Fibroblast of the aortic adventitia (primary cell): ENCODE measurements at regions not wholly inside any gene's neighbourhood (a gene's known extent, or its start where the extent isn't known, plus 50 kb on each side); places are given as distances from the start of the nearest gene placed in this dataset.

Source experiments
- DNase-seq: peaks from one replicate; pipeline ENCODE4 v3.0.0-alpha.2; 2010; ENCODE audit warnings: low read depth
- H3K4me3 ChIP-seq: 2 replicates; pipeline ENCODE4 v1.5.1; 2011; ENCODE audit warnings: low read depth, mild to moderate bottlenecking, control low read depth, low read length, moderate library complexity
- CTCF ChIP-seq: IDR thresholded peaks from 2 replicates; pipeline ENCODE4 v1.5.1; 2011; ENCODE audit warnings: mild to moderate bottlenecking, low read length, control low read depth, inconsistent platforms; ENCODE audit not compliant: insufficient read depth

- DNase-seq, result peak; percentile 78
- no peak overlapping the region for H3K4me3 ChIP-seq
These were observed 105.4 kb upstream of the MBNL2 start for GRCh38 chr13:97116754-97117153.

GRCh38 chr13:97117388-97117910 lies 104.7 kb upstream of the MBNL2 start:
- H3K4me3 ChIP-seq, result no peak overlapping the region
- no peak for TF ChIP-seq CTCF
- no peak for DNase-seq

More at GRCh38 chr13:97116754-97117153, 105.4 kb upstream of the MBNL2 start:
- TF ChIP-seq CTCF, result no peak

- no peak for DNase-seq
- no peak overlapping the region for H3K4me3 ChIP-seq
- TF ChIP-seq CTCF, result no peak
These were observed 102.2 kb upstream of the MBNL2 start for GRCh38 chr13:97119943-97120342.

- no peak for TF ChIP-seq CTCF
- H3K4me3 ChIP-seq, result no peak overlapping the region
- peak; percentile 17 for DNase-seq
These were observed 101.8 kb upstream of the MBNL2 start for GRCh38 chr13:97120346-97120745.

- DNase-seq, result no peak
- no peak overlapping the region for H3K4me3 ChIP-seq
- no peak for TF ChIP-seq CTCF
These were observed 101.2 kb upstream of the MBNL2 start for GRCh38 chr13:97120976-97121375.

GRCh38 chr13:97121894-97122293 lies 100.2 kb upstream of the MBNL2 start:
- DNase-seq, result peak; percentile 75
- H3K4me3 ChIP-seq, result no peak overlapping the region
- TF ChIP-seq CTCF, result no peak

GRCh38 chr13:97122381-97122996 lies 99.6 kb upstream of the MBNL2 start:
- peak; percentile 81 for DNase-seq
- no peak for TF ChIP-seq CTCF
- H3K4me3 ChIP-seq, result peak overlapping the region; percentile 10
